ENCODE measurements at regions not wholly inside any gene's neighbourhood (a gene's known extent, or its start where the extent isn't known, plus 50 kb on each side); places are given as distances from the start of the nearest gene placed in this dataset.

DNA sequence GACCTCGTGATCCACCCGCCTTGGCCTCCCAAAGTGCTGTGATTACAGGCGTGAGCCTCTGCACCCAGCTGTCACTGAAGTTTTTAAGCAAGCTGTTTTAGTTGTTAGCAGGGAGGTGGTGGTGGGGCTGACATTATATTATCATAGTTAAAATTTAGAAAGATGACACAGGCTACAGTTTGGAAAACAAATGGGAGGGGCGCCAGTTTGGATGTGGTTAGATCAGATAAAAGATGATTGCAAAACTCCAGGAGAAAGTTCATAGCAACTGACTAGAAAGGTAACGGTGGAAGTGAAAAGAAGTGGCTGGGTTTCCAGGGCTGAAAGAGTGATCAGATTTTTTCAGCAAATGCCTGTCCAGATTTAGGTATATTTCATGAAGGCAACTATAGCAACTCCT is 311.9 kb upstream of the CITED2 start (continued):
- 0 out of 2 replicates have a peak, but pooled peaks have one; percentile 9 for TF ChIP-seq TFE3 (CRISPR knock-in tag; IDR thresholded peaks at IDR 0.05)

DNA sequence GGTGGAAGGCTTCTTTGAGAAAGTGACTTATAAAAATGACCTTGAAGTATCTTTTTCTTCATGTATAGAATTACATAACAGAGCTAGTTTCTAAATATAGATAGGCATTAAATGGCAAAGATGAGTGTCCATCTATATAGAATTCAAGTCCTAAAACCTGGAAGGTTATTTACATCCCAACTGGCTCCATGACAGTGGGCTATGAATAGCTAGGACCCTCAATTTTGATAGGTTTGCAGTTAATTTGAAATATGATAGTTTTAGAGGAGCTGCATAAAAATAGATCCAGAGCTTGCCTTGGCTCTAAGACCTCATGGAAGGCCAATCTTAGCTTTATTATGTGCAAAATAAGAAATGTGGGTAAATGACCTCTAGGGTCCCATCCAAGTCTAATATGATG is 310.6 kb upstream of the CITED2 start:
- BruUV-seq (replicated peaks) = no TSS peak
- Histone ChIP-seq H3K4me1 (replicated peaks in 1 of 2; ENCODE audit: control insufficient read depth in 2 of 2, insufficient read depth in 2 of 2, low read length in 2 of 2) (peaks cover 3 to 10% of the 10 kb centered on the region in 2 experiments), H2AFZ (ENCODE audit: low read depth, low read length) (no peak overlapping the region), H3K27me3 (ENCODE audit: control insufficient read depth in 2 of 2, insufficient read depth in 2 of 2, low read length in 2 of 2) (no peaks in the 10 kb centered on the region), H3K9me3 (replicated peaks; ENCODE audit: control insufficient read depth, insufficient read depth, low read depth, low read length) (no peaks in the 10 kb centered on the region), H3K4me3 (no peak overlapping the region), H3K36me3 (ENCODE audit: control insufficient read depth, insufficient read depth, low read length) (no peaks in the 10 kb centered on the region), H3K9me1 (ENCODE audit: control insufficient read depth, insufficient read depth, low read length) (no peaks in the 10 kb centered on the region), H3K79me2 (ENCODE audit: control insufficient read depth, insufficient read depth, low read length) (no peaks in the 10 kb centered on the region), H4K20me1 (replicated peaks; ENCODE audit: control insufficient read depth, insufficient read depth, low read length) (no peaks in the 10 kb centered on the region), H3K9ac (ENCODE audit: insufficient read depth in 1 of 2, low read depth in 2 of 2, low read length in 2 of 2) (no peak overlapping the region), H3K27ac (ENCODE audit: extremely low read depth, low read depth, low read length) (no peak overlapping the region), H3K4me2 (ENCODE audit: insufficient read depth, low read length) (no peak overlapping the region)
- DNase-seq (ENCODE audit: extremely low read depth in 1 of 4, low spot score in 3 of 4) (no peak), ATAC-seq (no peak), FAIRE-seq (no peak)
- in situ Hi-C loops (cut with MboI) = no loop called here
- ChIA-PET POLR2A (interaction anchor here (0.5 to 3.6 kb wide), 3 partner anchors 198 to 311 kb away, joined by 3 to 22 read pairs (median 3); partner anchors contain the start of gene CITED2), CTCF (ENCODE audit: low intra/inter-chr PET ratio) (no interaction called here)
- intact Hi-C loops (cut with micrococcal nuclease) = no loop called here
- TF ChIP-seq PBX2 (CRISPR knock-in tag; IDR thresholded peaks at IDR 0.05; ENCODE audit: low read depth) (no peak), PBX2 (tag; conservative IDR thresholded peaks at IDR 0.05; ENCODE audit: low read depth) (no peak), ZNF655 (CRISPR knock-in tag; IDR thresholded peaks at IDR 0.05) (no peak), PYGO2 (tag; IDR thresholded peaks at IDR 0.05) (no peak), TGIF2 (CRISPR knock-in tag; IDR thresholded peaks at IDR 0.05) (no peak), MBD2 (IDR thresholded peaks at IDR 0.05; ENCODE audit: borderline replicate concordance, low read depth) (no peak), ASH1L (IDR thresholded peaks at IDR 0.05; ENCODE audit: borderline replicate concordance, low read depth, partially characterized antibody) (no peak), EP400 (IDR thresholded peaks at IDR 0.05) (no peak), SMARCB1 (IDR thresholded peaks at IDR 0.05; ENCODE audit: insufficient read length, low read depth) (no peak)
- TF ChIP-seq, protein P1, sequence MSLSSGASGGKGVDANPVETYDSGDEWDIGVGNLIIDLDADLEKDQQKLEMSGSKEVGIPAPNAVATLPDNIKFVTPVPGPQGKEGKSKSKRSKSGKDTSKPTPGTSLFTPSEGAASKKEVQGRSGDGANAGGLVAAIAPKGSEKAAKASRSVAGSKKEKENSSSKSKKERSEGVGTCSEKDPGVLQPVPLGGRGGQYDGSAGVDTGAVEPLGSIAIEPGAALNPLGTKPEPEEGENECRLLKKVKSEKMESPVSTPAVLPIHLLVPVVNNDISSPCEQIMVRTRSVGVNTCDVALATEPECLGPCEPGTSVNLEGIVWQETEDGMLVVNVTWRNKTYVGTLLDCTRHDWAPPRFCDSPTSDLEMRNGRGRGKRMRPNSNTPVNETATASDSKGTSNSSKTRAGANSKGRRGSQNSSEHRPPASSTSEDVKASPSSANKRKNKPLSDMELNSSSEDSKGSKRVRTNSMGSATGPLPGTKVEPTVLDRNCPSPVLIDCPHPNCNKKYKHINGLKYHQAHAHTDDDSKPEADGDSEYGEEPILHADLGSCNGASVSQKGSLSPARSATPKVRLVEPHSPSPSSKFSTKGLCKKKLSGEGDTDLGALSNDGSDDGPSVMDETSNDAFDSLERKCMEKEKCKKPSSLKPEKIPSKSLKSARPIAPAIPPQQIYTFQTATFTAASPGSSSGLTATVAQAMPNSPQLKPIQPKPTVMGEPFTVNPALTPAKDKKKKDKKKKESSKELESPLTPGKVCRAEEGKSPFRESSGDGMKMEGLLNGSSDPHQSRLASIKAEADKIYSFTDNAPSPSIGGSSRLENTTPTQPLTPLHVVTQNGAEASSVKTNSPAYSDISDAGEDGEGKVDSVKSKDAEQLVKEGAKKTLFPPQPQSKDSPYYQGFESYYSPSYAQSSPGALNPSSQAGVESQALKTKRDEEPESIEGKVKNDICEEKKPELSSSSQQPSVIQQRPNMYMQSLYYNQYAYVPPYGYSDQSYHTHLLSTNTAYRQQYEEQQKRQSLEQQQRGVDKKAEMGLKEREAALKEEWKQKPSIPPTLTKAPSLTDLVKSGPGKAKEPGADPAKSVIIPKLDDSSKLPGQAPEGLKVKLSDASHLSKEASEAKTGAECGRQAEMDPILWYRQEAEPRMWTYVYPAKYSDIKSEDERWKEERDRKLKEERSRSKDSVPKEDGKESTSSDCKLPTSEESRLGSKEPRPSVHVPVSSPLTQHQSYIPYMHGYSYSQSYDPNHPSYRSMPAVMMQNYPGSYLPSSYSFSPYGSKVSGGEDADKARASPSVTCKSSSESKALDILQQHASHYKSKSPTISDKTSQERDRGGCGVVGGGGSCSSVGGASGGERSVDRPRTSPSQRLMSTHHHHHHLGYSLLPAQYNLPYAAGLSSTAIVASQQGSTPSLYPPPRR (CRISPR knock-in tag; IDR thresholded peaks at IDR 0.05; ENCODE audit: borderline replicate concordance) = no peak

Data from K562 (cell line).